ENCODE measurements at regions not wholly inside any gene's neighbourhood (a gene's known extent, or its start where the extent isn't known, plus 50 kb on each side); places are given as distances from the start of the nearest gene placed in this dataset.

DNA sequence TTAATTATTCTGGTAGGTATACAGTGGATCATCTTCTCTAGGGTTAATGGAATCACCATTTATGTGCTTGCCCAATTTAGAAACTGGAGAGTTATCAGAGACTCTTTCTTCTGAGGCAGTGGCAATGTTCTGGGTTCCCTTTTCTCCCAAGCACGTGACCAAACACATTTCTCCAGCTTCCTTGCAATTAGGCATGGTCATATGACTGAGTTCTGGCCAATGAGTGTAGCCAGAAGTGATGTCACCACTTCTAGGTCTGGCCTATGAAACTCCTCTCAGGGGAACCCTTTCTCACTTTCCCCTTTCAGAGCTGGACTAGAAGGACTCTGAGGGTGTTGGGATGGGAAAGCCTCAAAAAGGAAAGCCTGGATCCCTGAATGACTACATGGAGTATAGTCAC lies 172.0 kb downstream of the NSG2 start:
- TF ChIP-seq POLR2A (IDR thresholded peaks at IDR 0.05; ENCODE audit: low read length) = no peak
- TF ChIP-seq GATA1 (IDR thresholded peaks at IDR 0.05; ENCODE audit: low read depth, low read length) = no peak

All from erythroblast (primary cell).